ENCODE measurements at regions not wholly inside any gene's neighbourhood (a gene's known extent, or its start where the extent isn't known, plus 50 kb on each side); places are given as distances from the start of the nearest gene placed in this dataset.

- TF ChIP-seq POLR2A (IDR thresholded peaks at IDR 0.05) (no peak), CTCF (IDR thresholded peaks at IDR 0.05) (no peak)
These were observed 841.5 kb upstream of the FLRT2 start for GRCh38 chr14:84688297-84689025.
